SIG-M5 treated with dmso at 0.1 percent for 504 hours (cell line): ENCODE measurements at regions not wholly inside any gene's neighbourhood (a gene's known extent, or its start where the extent isn't known, plus 50 kb on each side); places are given as distances from the start of the nearest gene placed in this dataset.
"Not testable (repeated sequence)": the region's sequence is repeated elsewhere in the genome, so short reads cannot be mapped to it uniquely, and the experiment has no call there.

Experiments
- DNase-seq: peaks from one replicate; lab custom pipeline; 2025; ENCODE audit not compliant: unreplicated experiment; lab: John Stamatoyannopoulos, UW

DNA sequence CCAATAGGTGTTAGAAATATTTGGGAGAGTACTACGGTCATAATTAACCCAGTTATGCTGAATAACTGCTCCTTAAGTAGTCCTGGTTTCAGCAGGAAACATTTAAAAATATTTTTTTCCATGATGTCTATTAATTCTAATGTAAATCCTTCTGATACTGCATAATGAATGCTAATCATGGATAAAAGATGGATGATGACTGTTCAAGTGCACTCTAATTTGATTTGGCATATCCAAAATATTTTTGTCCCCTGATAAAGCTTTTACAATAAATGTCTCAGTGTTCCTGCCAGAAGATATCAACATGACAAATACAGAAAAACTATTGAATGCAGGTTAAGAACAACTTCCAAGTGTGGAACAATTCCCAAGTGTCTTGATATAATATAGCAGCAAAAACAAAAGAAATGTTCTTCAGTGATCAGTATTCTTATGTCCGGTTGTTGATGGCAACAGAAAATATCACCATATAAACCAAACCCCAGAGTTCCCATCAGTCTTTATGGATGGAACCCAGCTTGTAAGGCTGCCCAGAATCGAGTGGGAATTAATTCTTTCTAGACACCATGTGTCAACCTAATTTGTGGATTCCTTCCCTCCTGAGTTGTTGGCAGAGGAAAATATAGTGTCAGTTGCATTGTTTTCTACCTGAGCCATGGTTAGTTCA is 205.4 kb upstream of the GK2 start:
- DNase-seq, result no peak

DNA sequence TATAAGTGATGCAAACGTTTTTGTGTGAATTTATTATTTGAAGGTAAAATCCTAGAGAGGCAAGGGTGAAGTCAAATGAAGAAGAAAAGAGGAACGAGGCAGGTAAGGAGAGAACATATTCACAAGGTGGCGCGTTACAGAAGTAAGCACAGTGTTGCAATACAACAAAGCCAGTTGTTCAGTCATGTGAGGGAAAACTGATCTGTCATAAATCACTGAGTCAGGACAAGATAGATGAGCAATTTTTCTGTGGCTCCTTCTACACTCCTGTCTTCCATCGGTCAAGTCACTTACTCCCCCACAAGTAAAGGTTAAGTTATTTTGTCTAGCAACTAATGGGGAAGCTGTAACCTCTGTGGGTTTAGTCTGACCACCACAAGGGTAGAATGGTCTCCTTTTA is 203.0 kb upstream of the GK2 start:
- DNase-seq, result no peak

GRCh38 chr4:79609817-79610216 is 201.8 kb upstream of the GK2 start:
- no peak for DNase-seq

- no peak for DNase-seq
Measured at GRCh38 chr4:79607979-79608378, 200.0 kb upstream of the GK2 start.

GRCh38 chr4:79604152-79604551 is 196.1 kb upstream of the GK2 start:
- DNase-seq, result no peak

- peak; percentile 71 for DNase-seq
Measured at GRCh38 chr4:79603681-79604080, 195.7 kb upstream of the GK2 start.

DNA sequence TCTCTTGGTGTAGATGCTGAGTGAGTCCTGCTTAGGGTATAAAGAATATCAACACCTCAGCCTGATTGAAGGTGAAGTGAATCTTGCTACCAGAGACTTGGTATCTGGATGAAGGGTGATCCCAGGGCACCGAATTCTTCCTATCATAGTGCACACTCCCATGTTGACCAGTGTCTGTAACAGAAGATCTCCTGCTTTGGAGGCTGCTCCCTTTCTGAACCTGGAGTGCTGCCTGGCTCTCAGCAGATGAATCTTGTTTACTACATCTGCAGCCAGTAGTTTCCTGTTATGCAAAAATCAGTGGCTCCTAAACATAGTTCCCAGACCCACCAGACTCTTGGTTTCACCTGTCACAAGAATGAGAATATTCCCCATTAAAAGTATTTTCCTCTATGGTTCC is 191.7 kb upstream of the GK2 start:
- DNase-seq, result no peak

GRCh38 chr4:79598801-79599200 is 190.8 kb upstream of the GK2 start:
- no peak for DNase-seq

DNA sequence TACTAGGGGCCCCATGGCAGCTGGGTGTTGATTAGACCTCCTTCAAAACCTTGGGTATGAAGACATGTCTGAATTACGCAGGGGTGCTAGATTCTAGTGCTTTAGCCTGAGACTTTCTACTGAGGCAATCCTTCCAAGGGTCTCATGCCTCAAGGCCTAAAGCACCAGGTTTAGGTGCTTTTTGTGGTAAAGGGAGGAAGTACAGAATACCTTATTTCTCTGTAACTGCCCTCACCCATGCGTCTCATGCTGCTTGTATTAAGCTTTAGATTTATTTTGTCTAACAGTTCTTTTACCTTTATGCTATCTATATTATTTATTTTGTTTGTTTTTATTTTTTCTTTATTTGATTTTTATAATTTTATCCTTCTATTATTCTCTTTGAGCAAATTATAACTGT is 190.2 kb upstream of the GK2 start:
- DNase-seq, result no peak

GRCh38 chr4:79597266-79597665 is 189.2 kb upstream of the GK2 start:
- DNase-seq, result no peak

DNA sequence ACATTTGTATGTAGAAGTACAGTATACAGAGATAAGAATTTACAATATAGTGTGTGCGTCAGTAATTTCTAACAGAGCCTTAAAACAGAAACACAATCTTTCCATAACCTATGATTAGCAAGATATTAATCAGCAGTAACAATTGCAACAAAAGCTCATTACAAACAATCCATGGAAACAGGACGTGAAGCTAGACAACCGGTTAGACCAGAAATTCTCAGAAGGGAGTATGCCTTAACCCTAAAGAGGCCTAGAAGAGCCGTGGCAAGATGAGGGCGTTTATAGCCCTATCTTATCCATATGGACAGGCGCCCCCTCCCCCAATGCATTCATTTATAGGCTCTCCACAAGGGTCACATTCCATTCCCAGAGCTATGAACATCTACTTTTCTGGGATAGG is 184.2 kb upstream of the GK2 start:
- not testable (repeated sequence) for DNase-seq

DNA sequence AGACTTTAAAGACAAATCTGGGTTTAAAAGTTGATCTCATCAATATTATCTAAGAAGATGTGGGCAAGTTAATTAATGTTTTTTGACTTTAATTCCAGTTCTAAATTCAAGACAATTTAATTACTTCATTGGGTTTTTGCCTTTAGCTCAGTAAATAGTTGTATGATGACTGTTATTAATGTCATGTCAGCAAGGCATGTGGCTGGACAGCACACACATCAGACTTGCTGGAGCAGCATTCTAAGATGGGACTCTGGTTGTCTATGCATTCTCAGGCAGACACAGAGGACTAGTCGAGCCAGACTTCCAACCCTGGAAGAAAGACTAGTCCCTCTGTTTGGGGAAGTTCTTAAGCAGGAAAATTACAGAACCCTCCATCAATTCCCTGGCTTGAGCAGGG is 180.7 kb upstream of the GK2 start:
- no peak for DNase-seq

DNA sequence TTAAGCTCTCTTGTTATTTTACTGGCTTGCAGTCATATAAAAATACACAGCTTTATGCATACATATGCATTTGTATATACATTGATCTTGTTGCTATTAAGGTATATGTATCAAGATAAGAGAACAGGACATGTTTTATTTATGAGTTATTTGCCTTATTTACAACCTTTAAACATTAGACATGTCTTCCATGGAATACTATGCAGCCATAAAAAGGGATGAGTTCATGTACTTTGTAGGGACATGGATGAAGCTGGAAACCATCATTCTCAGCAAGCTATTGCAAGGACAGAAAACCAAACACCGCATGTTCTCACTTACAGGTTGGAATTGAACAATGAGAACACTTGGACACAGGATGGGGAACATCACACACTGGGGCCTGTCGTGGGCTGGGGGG is 179.2 kb upstream of the GK2 start:
- DNase-seq, result not testable (repeated sequence)

DNA sequence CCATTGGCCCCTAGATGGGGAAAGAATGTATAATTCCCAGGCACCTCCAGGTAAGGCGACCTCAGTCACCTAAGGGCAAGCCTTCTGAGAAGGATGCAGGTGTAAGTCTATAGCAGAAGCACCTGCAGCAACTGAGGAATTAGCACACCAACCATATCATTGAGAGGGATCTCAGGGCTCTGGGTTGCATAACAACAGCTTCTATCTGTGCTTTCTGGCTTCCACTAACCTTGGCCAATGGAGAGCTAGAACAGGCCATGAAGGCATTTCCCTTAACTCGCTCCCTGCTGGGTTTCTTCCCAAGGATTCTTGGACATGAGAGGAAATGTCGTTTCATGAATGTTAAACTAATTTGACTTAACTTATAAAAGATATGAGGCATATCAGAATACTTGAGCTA is 177.8 kb upstream of the GK2 start:
- no peak for DNase-seq

- DNase-seq, result no peak
Measured at GRCh38 chr4:79585330-79585729, 177.3 kb upstream of the GK2 start.

DNA sequence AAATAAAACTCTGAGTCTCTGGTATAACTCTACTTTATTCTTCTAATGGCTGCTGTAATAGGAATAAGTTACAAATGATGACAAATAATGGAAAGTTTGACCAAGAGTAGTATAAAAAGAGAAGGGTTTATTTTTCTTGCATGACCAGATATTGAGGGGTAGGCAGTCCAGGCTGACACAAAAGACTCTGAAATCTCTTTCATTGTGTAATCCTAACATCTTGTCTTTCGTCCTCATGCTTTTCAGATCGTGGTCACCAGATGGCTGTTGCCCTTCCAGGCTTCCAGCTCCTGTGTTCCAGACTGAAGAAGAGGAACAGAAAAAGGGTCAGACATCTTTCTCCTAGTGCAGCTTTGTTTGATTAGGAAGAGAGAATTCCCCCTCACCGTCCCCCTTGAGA is 176.9 kb upstream of the GK2 start:
- no peak for DNase-seq

DNA sequence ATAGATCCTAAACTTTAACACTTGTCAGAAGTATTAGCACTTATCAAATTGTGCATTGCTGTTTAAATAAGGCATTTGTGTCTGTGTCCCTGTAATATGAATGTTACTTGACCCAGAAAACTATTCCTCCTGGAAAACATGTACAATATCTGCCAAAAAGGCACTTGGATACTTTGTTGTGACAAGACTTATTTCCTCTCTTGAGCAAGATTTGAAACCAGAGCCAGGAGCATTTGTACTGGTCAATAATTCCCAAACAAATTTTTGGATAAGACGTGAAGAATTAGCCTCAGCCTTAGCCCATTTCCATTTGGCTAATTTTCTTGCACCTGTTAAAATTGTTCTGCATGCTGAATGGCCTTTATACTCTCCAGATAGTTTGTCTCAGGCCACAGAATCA is 176.3 kb upstream of the GK2 start:
- DNase-seq, result no peak

GRCh38 chr4:79578606-79579005 is 170.6 kb upstream of the GK2 start:
- DNase-seq, result no peak

DNA sequence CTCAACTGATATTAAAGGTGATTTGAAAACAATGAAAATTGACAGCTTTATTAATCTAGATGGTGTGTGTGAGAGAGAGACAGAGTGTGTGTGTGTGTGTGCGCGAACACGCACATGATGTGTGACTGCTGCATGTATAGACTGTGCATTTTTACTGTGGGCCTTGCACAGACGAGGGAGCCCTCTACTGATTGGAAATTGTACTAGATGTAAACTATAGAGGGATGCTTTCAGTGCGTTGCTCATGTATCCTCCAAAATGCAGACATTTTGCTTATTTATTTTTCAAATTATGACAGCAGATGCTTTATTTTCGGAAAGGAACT is 168.4 kb upstream of the GK2 start:
- DNase-seq, result peak; percentile 48

- DNase-seq, result no peak
Measured at GRCh38 chr4:79575709-79576428, 167.8 kb upstream of the GK2 start.

- no peak for DNase-seq
Measured at GRCh38 chr4:79574741-79575451, 166.9 kb upstream of the GK2 start.

GRCh38 chr4:79563219-79563618 is 155.2 kb upstream of the GK2 start:
- no peak for DNase-seq
